ENCODE measurements at regions not wholly inside any gene's neighbourhood (a gene's known extent, or its start where the extent isn't known, plus 50 kb on each side); places are given as distances from the start of the nearest gene placed in this dataset.

GRCh38 chrX:10045327-10046000, 78.3 kb downstream of the CLDN34 start:
- H4K5ac ChIP-seq (ENCODE audit: low read depth, low read length): no peak overlapping the region
- H2AFZ ChIP-seq (replicated peaks; ENCODE audit: low read length, poor library complexity): peak overlapping the region; percentile 11
- peaks cover 11% of the 10 kb centered on the region for H3K4me1 ChIP-seq (ENCODE audit: control insufficient read depth, insufficient read depth, low read length)
- in situ Hi-C loops (cut with MboI; ENCODE audit: low sequenced_read_pairs) (no loop called here), dilution Hi-C loops (cut with HindIII; ENCODE audit: low sequenced_read_pairs, unreplicated experiment) (no loop called here), intact Hi-C loops (cut with micrococcal nuclease) (no loop called here)
- H2BK120ac ChIP-seq (ENCODE audit: low read depth, low read length): no peak overlapping the region
- no peak for DNase-seq
- H3K9ac ChIP-seq (ENCODE audit: low read depth, low read length): no peak overlapping the region
- no peak for TF ChIP-seq CEBPB (IDR thresholded peaks at IDR 0.05; ENCODE audit: low read depth, low read length)
- no peaks in the 10 kb centered on the region; the same call in 1 of the 2 replicates for H3K9me3 ChIP-seq (ENCODE audit: control insufficient read depth, insufficient read depth, low read length)
- no peak overlapping the region for H3K27ac ChIP-seq (ENCODE audit: insufficient read depth, low read length)
- peaks cover 17% of the 10 kb centered on the region for H3K9me1 ChIP-seq (ENCODE audit: insufficient read depth, low read length)
- peaks cover 57% of the 10 kb centered on the region for H4K20me1 ChIP-seq (ENCODE audit: insufficient read depth, low read length)
- 52% methylated on average over 3 of the region's 13 CpGs; no CpG with 5 or more reads in 1 of the 2 experiments for WGBS, 2 experiments (ENCODE audit: extremely low coverage in 2 of 2, insufficient read length in 1 of 2)
- no peak for ATAC-seq (ENCODE audit: low read depth)
- ChIA-PET CTCF (no interaction called here), POLR2A (ENCODE audit: unreplicated experiment) (no interaction called here)
- H4K8ac ChIP-seq (ENCODE audit: low read depth in 2 of 2, low read length in 2 of 2): no peak overlapping the region
- no peak overlapping the region for H2AK9ac ChIP-seq (replicated peaks; ENCODE audit: low read depth, low read length, poor library complexity)
- no TSS peak for BruUV-seq (replicated peaks)
- no peak overlapping the region for H3K56ac ChIP-seq (ENCODE audit: extremely low read depth, insufficient read depth, low read length)
- no peak overlapping the region for H4K91ac ChIP-seq (ENCODE audit: insufficient read depth, low read depth, low read length)
- no peak overlapping the region for H3K23ac ChIP-seq (ENCODE audit: low read depth, low read length)
- no peak overlapping the region for H3K4me2 ChIP-seq (ENCODE audit: low read depth, low read length)
- no peak overlapping the region for H2BK20ac ChIP-seq (ENCODE audit: low read depth, low read length)
- H3K79me1 ChIP-seq (ENCODE audit: low read depth in 1 of 2, low read length in 2 of 2): peaks cover 15 to 63% of the 10 kb centered on the region in 2 experiments
- H2AK5ac ChIP-seq (ENCODE audit: low read depth, low read length): no peak overlapping the region
- no peak overlapping the region for H3K4me3 ChIP-seq (ENCODE audit: insufficient read depth, low read depth, low read length)
- H3K4ac ChIP-seq (ENCODE audit: low read depth, low read length): no peak overlapping the region
- no peaks in the 10 kb centered on the region; the same call in 1 of the 2 replicates for H3K36me3 ChIP-seq (ENCODE audit: control insufficient read depth, insufficient read depth, low read length)
- H3K27me3 ChIP-seq (ENCODE audit: control insufficient read depth, insufficient read depth, low read length): no peaks in the 10 kb centered on the region
- H2BK15ac ChIP-seq (ENCODE audit: low read depth, low read length): peak overlapping the region; percentile 12; the same call in 1 of the 3 replicates
- no peak overlapping the region for H3K18ac ChIP-seq (ENCODE audit: low read depth, low read length)
- no peak overlapping the region for H3K14ac ChIP-seq (replicated peaks; ENCODE audit: low read depth, low read length)
- H2BK5ac ChIP-seq (ENCODE audit: low read depth, low read length, poor library complexity, severe bottlenecking): no peak overlapping the region

Data from IMR-90 (cell line).